Endothelial cell of umbilical vein (primary cell): ENCODE measurements at regions not wholly inside any gene's neighbourhood (a gene's known extent, or its start where the extent isn't known, plus 50 kb on each side); places are given as distances from the start of the nearest gene placed in this dataset.

ENCODE experiments used
- BruUV-seq: library from RNA; stranded (reverse); fragments of 400-500 nt; replicated peaks from 2 replicates; lab custom pipeline; 2021; lab: Mats Ljungman, UMichigan
- CTCF ChIA-PET: fragments of 300-600, 350-600 bp; sonication (Branson Sonifier 250); formaldehyde crosslinking; loops from one replicate; lab custom pipeline; 2021; ENCODE audit warnings: antibody characterized with exemption, inconsistent platforms; lab: Charles Lee
- POLR2A ChIA-PET: fragments of 300-600, 350-600 bp; sonication (Branson Sonifier 250); formaldehyde crosslinking; loops from one replicate; lab custom pipeline; 2021; ENCODE audit warnings: antibody characterized with exemption, inconsistent platforms; lab: Charles Lee
- DNase-seq: peaks from one replicate; pipeline ENCODE4 v3.0.0-alpha.2; 2011; ENCODE audit warnings: low read depth, low spot score
- FAIRE-seq: peaks from 2 replicates; lab custom pipeline; 2011; peaks lifted over from hg19 to GRCh38; lab: Jason Lieb, UNC
- H2AFZ ChIP-seq: 2 replicates; pipeline ENCODE4 v1.6.0; 2012; ENCODE audit warnings: low read depth, low read length, control low read depth, inconsistent platforms
- H3K27ac ChIP-seq: 2 replicates; pipeline ENCODE4 v1.5.1; 2011; ENCODE audit warnings: low read depth, mild to moderate bottlenecking, control low read depth, low read length, moderate library complexity; ENCODE audit not compliant: insufficient read depth
- H3K27me3 ChIP-seq, 2 experiments: 2 replicates each; pipeline versions ENCODE4 v1.6.0 to v1.6.1; 2011; ENCODE audit warnings: low read length in 2 of 2, mixed read lengths in 1 of 2; ENCODE audit not compliant: control insufficient read depth in 2 of 2, insufficient read depth in 2 of 2
- H3K36me3 ChIP-seq, 2 experiments: 2 replicates in 1 of 2; 3 replicates in 1 of 2; pipeline ENCODE4 v1.5.1; 2011; ENCODE audit warnings: low read length in 2 of 2, mild to moderate bottlenecking in 1 of 2, moderate library complexity in 1 of 2; ENCODE audit not compliant: control insufficient read depth in 2 of 2, insufficient read depth in 2 of 2; ENCODE audit errors: extremely low read depth in 1 of 2
- H3K4me1 ChIP-seq: 3 replicates; pipeline ENCODE4 v1.5.1; 2011; ENCODE audit warnings: mild to moderate bottlenecking, low read length; ENCODE audit not compliant: control insufficient read depth, insufficient read depth; ENCODE audit errors: extremely low read depth
- H3K4me2 ChIP-seq: 2 replicates; pipeline ENCODE4 v1.6.1; 2011; ENCODE audit warnings: low read length, control low read depth, mixed read lengths; ENCODE audit not compliant: insufficient read depth
- H3K4me3 ChIP-seq, 3 experiments: fragments of 200-600 bp in 1 of 3; sonication (generic), shearing (Covaris generic) in 1 of 3; replicated peaks in 1 of 3; 2 replicates each; pipeline ENCODE4 v1.5.1; 2011 to 2016; ENCODE audit warnings: control low read depth in 3 of 3, low read length in 3 of 3, mild to moderate bottlenecking in 2 of 3, inconsistent platforms in 1 of 3, low read depth in 1 of 3, moderate library complexity in 1 of 3; ENCODE audit not compliant: insufficient read depth in 1 of 3
- H3K79me2 ChIP-seq: 2 replicates; pipeline ENCODE4 v1.6.0; 2012; ENCODE audit warnings: low read length, inconsistent platforms; ENCODE audit not compliant: control insufficient read depth, insufficient read depth
- H3K9ac ChIP-seq: replicated peaks from 2 replicates; pipeline ENCODE3; 2011; ENCODE audit warnings: low read length, control low read depth; ENCODE audit not compliant: insufficient read depth; ENCODE audit errors: extremely low read depth
- H3K9me1 ChIP-seq: replicated peaks from 3 replicates; pipeline ENCODE4 v1.6.0; 2011; ENCODE audit warnings: mild to moderate bottlenecking, low read length; ENCODE audit not compliant: control insufficient read depth, insufficient read depth; ENCODE audit errors: extremely low read depth
- H3K9me3 ChIP-seq: replicated peaks from 2 replicates; pipeline ENCODE4 v1.5.1; 2012; ENCODE audit warnings: low read length, inconsistent platforms; ENCODE audit not compliant: control insufficient read depth, insufficient read depth
- H4K20me1 ChIP-seq: replicated peaks from 2 replicates; pipeline ENCODE3; 2011; ENCODE audit warnings: mild to moderate bottlenecking, low read length; ENCODE audit not compliant: control insufficient read depth, insufficient read depth; ENCODE audit errors: extremely low read depth
- EZH2 ChIP-seq: IDR thresholded peaks from 2 replicates; pipeline ENCODE4 v1.6.1; 2012; ENCODE audit warnings: borderline replicate concordance, low read depth, mild to moderate bottlenecking, moderate library complexity, low read length, inconsistent platforms; ENCODE audit not compliant: severe bottlenecking
- FOS ChIP-seq: IDR thresholded peaks from 2 replicates; pipeline ENCODE4 v1.6.1; 2011; ENCODE audit warnings: mild to moderate bottlenecking, low read length, moderate library complexity, borderline replicate concordance; ENCODE audit not compliant: insufficient read depth
- GATA2 ChIP-seq: IDR thresholded peaks from 2 replicates; pipeline ENCODE4 v1.7.0; 2011; ENCODE audit warnings: low read depth, mild to moderate bottlenecking, moderate library complexity, mixed read lengths, low read length; ENCODE audit not compliant: insufficient read length, insufficient read depth
- JUN ChIP-seq: IDR thresholded peaks from 2 replicates; pipeline ENCODE4 v1.6.1; 2011; ENCODE audit warnings: borderline replicate concordance, low read depth; ENCODE audit not compliant: insufficient read length, insufficient read depth
- MYC ChIP-seq: IDR thresholded peaks from one replicate; pipeline ENCODE4 v1.6.1; 2011; ENCODE audit warnings: mild to moderate bottlenecking, low read depth, low read length
- POLR2A ChIP-seq: IDR thresholded peaks from 2 replicates; pipeline ENCODE4 v1.6.1; 2012; ENCODE audit warnings: low read depth, mild to moderate bottlenecking, control low read depth, low read length
- POLR2AphosphoS5 ChIP-seq: IDR thresholded peaks from 2 replicates; pipeline ENCODE4 v1.6.1; 2012; ENCODE audit warnings: low read depth, mild to moderate bottlenecking, control low read depth, low read length, moderate library complexity; ENCODE audit not compliant: insufficient read depth
- dilution Hi-C: fragments of 300-500 bp; cut with MboI; formaldehyde crosslinking; loops from one replicate; pipeline ENCODE4 v1.15.0; 2019; ENCODE audit warnings: low sequenced_read_pairs; ENCODE audit not compliant: extremely low pct_ligation_motif_present
- intact Hi-C: fragments of 100-400 bp; cut with micrococcal nuclease; formaldehyde crosslinking; loops from one replicate; pipeline ENCODE4 v1.10.0; 2022
- TF ChIP-seq, protein P1 (sequence below), 2 donors: IDR thresholded peaks; 1 replicate in 1 of 2; 2 replicates in 1 of 2; pipeline ENCODE4 v1.5.1; 2011; ENCODE audit warnings: low read length in 2 of 2, mild to moderate bottlenecking in 2 of 2, moderate library complexity in 2 of 2, control low read depth in 1 of 2, inconsistent platforms in 1 of 2, low read depth in 1 of 2; ENCODE audit not compliant: insufficient read depth in 1 of 2; ENCODE audit errors: extremely low read depth in 1 of 2
- TF ChIP-seq, protein P2 (sequence below): IDR thresholded peaks from 2 replicates; pipeline ENCODE4 v1.6.1; 2011; ENCODE audit not compliant: insufficient read depth, insufficient read length

DNA sequence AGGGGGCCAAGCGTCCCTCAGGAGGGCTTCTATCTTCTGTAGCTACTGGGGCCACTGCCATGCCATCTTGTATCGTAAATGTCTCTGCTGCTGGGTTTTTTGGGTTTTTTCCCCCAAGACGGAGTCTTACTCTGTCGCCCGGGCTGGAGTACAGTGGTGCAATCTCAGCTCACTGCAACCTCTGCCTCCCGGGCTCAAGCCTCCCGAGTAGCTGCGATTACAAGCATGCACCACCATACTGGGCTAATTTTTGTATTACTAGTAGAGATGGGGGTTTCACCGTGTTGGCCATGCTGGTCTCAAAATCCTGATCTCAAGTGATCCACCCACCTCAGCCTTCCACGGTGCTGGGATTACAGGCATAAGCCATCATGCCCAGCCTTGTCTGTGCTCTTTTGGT lies 111.3 kb upstream of the LOC128125822 start:
- DNase-seq: no peak
- H3K4me2 ChIP-seq: no peak overlapping the region
- no peaks in the 10 kb centered on the region for H3K4me1 ChIP-seq
- no peaks in the 10 kb centered on the region for H4K20me1 ChIP-seq
- dilution Hi-C loops (no loop called here), intact Hi-C loops (no loop called here)
- no peaks in the 10 kb centered on the region for H3K79me2 ChIP-seq
- H3K27ac ChIP-seq: no peak overlapping the region
- no peak overlapping the region for H3K4me3 ChIP-seq
- CTCF ChIA-PET: no interaction called here
- no peak for TF ChIP-seq EZH2
- no peak for TF ChIP-seq POLR2A
- TF ChIP-seq, protein P1, sequence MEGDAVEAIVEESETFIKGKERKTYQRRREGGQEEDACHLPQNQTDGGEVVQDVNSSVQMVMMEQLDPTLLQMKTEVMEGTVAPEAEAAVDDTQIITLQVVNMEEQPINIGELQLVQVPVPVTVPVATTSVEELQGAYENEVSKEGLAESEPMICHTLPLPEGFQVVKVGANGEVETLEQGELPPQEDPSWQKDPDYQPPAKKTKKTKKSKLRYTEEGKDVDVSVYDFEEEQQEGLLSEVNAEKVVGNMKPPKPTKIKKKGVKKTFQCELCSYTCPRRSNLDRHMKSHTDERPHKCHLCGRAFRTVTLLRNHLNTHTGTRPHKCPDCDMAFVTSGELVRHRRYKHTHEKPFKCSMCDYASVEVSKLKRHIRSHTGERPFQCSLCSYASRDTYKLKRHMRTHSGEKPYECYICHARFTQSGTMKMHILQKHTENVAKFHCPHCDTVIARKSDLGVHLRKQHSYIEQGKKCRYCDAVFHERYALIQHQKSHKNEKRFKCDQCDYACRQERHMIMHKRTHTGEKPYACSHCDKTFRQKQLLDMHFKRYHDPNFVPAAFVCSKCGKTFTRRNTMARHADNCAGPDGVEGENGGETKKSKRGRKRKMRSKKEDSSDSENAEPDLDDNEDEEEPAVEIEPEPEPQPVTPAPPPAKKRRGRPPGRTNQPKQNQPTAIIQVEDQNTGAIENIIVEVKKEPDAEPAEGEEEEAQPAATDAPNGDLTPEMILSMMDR (IDR thresholded peaks at IDR 0.05; ENCODE audit: extremely low read depth in 1 of 2, insufficient read depth in 1 of 2, low read depth in 1 of 2, low read length in 2 of 2): no peak
- TF ChIP-seq, protein P2, sequence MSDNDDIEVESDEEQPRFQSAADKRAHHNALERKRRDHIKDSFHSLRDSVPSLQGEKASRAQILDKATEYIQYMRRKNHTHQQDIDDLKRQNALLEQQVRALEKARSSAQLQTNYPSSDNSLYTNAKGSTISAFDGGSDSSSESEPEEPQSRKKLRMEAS: no peak
- no peak for TF ChIP-seq POLR2AphosphoS5
- TF ChIP-seq GATA2: no peak
- no peak for TF ChIP-seq JUN
- no peak for TF ChIP-seq MYC
- no peak for TF ChIP-seq FOS
- no peaks in the 10 kb centered on the region for H3K27me3 ChIP-seq
- no peak for FAIRE-seq
- H3K9ac ChIP-seq: no peak overlapping the region
- no peaks in the 10 kb centered on the region for H3K36me3 ChIP-seq
- POLR2A ChIA-PET: no interaction called here
- BruUV-seq: no TSS peak
- H3K9me1 ChIP-seq: no peaks in the 10 kb centered on the region
- H3K9me3 ChIP-seq: no peaks in the 10 kb centered on the region
- H2AFZ ChIP-seq: no peak overlapping the region
